WI38 (cell line): ENCODE measurements at regions not wholly inside any gene's neighbourhood (a gene's known extent, or its start where the extent isn't known, plus 50 kb on each side); places are given as distances from the start of the nearest gene placed in this dataset.
"Not testable (repeated sequence)": the region's sequence is repeated elsewhere in the genome, so short reads cannot be mapped to it uniquely, and the experiment has no call there.

Experiments
- H3K4me3 ChIP-seq: 2 replicates; pipeline ENCODE4 v1.5.1; 2011; ENCODE audit warnings: low read depth, mild to moderate bottlenecking, control low read depth, low read length
- CTCF ChIP-seq: IDR thresholded peaks from 2 replicates; pipeline ENCODE4 v1.5.1; 2012; ENCODE audit warnings: low read depth, mild to moderate bottlenecking, control low read depth, low read length

DNA sequence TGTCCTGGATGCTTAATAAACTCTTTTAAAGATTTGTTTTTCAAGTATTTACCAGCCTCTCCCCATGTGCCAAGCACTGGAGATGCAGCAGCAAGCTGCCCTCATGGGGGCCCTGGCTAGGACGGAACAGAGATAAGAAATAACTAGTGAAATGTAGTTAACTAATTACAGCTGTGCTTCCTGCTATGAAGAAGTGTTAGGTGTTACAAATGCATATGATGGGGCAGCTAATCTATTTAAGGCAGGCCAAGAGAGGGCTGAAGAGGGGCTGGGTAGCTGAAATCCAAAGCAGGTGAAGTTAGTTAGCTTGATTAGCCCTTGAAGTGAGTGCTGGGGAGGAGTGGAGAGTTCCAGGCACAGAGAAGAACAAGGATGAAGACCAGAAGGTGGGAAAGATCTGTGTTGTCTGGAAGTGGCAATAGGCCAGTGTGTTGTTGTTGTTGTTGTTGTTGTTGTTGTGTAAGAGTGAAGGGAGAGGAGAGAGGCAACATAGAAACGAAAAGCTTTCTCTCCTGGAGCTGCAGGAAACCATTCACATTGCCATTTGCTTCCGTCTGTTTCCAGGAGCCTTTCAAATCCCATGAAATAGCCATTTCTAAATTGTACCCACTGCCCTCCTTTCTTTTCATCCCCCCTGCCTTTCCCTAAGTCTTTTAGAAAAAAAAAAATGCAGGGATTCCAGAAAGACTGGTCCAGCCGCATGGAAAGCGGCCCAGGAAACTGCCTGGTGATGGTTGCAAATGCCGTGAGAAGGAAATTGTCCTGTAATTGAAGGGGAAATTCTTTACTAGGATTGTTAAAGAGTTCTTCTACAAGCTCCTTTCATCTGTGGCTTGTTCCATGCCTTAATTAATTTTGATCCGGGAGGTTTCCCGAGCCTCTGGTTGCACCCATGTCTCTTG is 119.6 kb downstream of the TFAP2C start:
- TF ChIP-seq CTCF: no peak
- H3K4me3 ChIP-seq: no peak overlapping the region

GRCh38 chr20:56750430-56750829 is 121.3 kb downstream of the TFAP2C start:
- H3K4me3 ChIP-seq: no peak overlapping the region
- no peak for TF ChIP-seq CTCF

DNA sequence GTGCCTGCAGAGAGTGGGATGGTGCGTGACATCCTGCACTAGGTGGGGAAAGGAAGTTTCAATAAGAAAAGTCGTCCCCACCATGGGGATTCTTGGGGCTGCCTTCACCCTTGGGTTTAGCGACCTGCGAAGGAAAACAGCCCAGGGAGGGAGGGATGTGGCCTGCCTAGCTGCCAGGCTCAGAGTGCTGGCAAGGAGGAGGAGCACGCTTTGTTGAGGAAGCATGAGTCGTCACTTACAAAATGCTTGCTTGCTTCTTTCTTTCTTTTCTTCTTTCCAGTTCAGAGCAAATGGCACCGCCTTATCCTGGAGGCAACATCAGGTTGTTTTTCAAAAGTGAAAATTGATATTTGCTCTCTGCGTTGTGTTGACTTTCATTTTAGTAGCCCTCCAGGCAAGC is 123.2 kb downstream of the TFAP2C start:
- TF ChIP-seq CTCF: no peak
- no peak overlapping the region for H3K4me3 ChIP-seq

- TF ChIP-seq CTCF: no peak
- no peak overlapping the region for H3K4me3 ChIP-seq
These were observed 126.1 kb downstream of the TFAP2C start for GRCh38 chr20:56755201-56755600.

DNA sequence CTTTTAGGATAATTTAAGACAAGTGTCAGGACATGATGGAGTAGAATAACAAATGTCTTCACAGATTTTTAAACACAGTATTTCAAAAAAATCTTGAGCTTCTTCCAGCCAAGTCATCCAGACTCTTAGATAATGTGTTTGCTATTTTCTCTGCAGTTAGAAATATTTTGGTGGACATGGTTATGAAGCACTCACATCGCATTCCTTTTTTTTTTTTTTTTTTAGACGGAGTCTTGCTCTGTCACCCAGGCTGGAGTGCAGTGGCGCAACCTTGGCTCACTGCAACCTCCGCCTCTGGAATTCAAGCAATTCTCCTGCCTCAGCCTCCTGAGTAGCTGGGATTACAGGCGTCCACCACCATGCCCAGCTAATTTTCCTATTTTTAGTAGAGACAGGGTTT is 127.6 kb downstream of the TFAP2C start:
- H3K4me3 ChIP-seq: not testable (repeated sequence)

- TF ChIP-seq CTCF: no peak
- no peak overlapping the region for H3K4me3 ChIP-seq
These were observed 129.6 kb downstream of the TFAP2C start for GRCh38 chr20:56758706-56759105.

- no peak overlapping the region for H3K4me3 ChIP-seq
- no peak for TF ChIP-seq CTCF
These were observed 130.7 kb downstream of the TFAP2C start for GRCh38 chr20:56759741-56760278.

- H3K4me3 ChIP-seq: no peak overlapping the region
- TF ChIP-seq CTCF: no peak
These were observed 131.5 kb downstream of the TFAP2C start for GRCh38 chr20:56760610-56761009.
